DOHH2 (cell line): ENCODE measurements at regions not wholly inside any gene's neighbourhood (a gene's known extent, or its start where the extent isn't known, plus 50 kb on each side); places are given as distances from the start of the nearest gene placed in this dataset.

ENCODE experiments used
- CTCF ChIP-seq: fragments of 200-600 bp; sonication (generic); IDR thresholded peaks from one replicate; pipeline ENCODE4 v1.5.1; 2014; ENCODE audit warnings: antibody characterized with exemption, mild to moderate bottlenecking, low read depth, low read length; ENCODE audit not compliant: poor library complexity, severe bottlenecking
- EZH2phosphoT487 ChIP-seq: fragments of 200-600 bp; sonication (generic); IDR thresholded peaks from 2 replicates; pipeline ENCODE4 v1.6.1; 2017; ENCODE audit warnings: borderline replicate concordance, mild to moderate bottlenecking, antibody characterized with exemption, low read length, moderate library complexity, mixed read lengths

- TF ChIP-seq CTCF, result no peak
- no peak for TF ChIP-seq EZH2phosphoT487
These were observed 185.1 kb downstream of the KATNIP start for GRCh38 chr16:27735031-27735430.
